GM23248 (cell line): ENCODE measurements at regions not wholly inside any gene's neighbourhood (a gene's known extent, or its start where the extent isn't known, plus 50 kb on each side); places are given as distances from the start of the nearest gene placed in this dataset.

Experiments used
- DNase-seq: peaks from one replicate; pipeline ENCODE4 v3.0.0-alpha.2; 2015
- H2AFZ ChIP-seq: fragments of 200-600 bp; sonication (generic); 2 replicates; pipeline ENCODE4 v1.6.1; 2016; ENCODE audit warnings: antibody characterized with exemption
- H3F3A ChIP-seq: fragments of 200-600 bp; sonication (generic); 2 replicates; pipeline ENCODE4 v1.6.1; 2016; ENCODE audit warnings: mild to moderate bottlenecking, antibody characterized with exemption, mixed run types; ENCODE audit not compliant: insufficient read depth
- H3K27ac ChIP-seq: fragments of 200-600 bp; sonication (generic); 2 replicates; pipeline ENCODE4 v1.5.1; 2016; ENCODE audit warnings: mild to moderate bottlenecking
- H3K27me3 ChIP-seq: fragments of 200-600 bp; sonication (generic); replicated peaks from 2 replicates; pipeline ENCODE4 v1.6.1; 2016; ENCODE audit warnings: mild to moderate bottlenecking; ENCODE audit not compliant: insufficient read depth
- H3K36me3 ChIP-seq: fragments of 200-600 bp; sonication (generic); 2 replicates; pipeline ENCODE4 v1.6.1; 2016; ENCODE audit warnings: low read depth, mild to moderate bottlenecking
- H3K4me1 ChIP-seq: fragments of 200-600 bp; sonication (generic); 2 replicates; pipeline ENCODE4 v1.6.1; 2016; ENCODE audit warnings: mild to moderate bottlenecking; ENCODE audit not compliant: insufficient read depth
- H3K4me2 ChIP-seq: fragments of 200-600 bp; sonication (generic); one replicate; pipeline ENCODE4 v1.6.1; 2016; ENCODE audit warnings: mild to moderate bottlenecking; ENCODE audit not compliant: unreplicated experiment
- H3K4me3 ChIP-seq: fragments of 200-600 bp; sonication (generic); 2 replicates; pipeline ENCODE4 v1.5.1; 2016; ENCODE audit warnings: mild to moderate bottlenecking
- H3K79me2 ChIP-seq: fragments of 200-600 bp; sonication (generic); 2 replicates; pipeline ENCODE4 v1.6.1; 2016; ENCODE audit warnings: mild to moderate bottlenecking; ENCODE audit not compliant: insufficient read depth
- H3K9ac ChIP-seq: fragments of 200-600 bp; sonication (generic); 2 replicates; pipeline ENCODE4 v1.6.1; 2016; ENCODE audit warnings: mild to moderate bottlenecking
- H3K9me2 ChIP-seq: fragments of 200-600 bp; sonication (generic); 2 replicates; pipeline ENCODE4 v1.6.1; 2016; ENCODE audit warnings: mixed run types, mild to moderate bottlenecking, moderate library complexity; ENCODE audit not compliant: insufficient read depth
- H3K9me3 ChIP-seq: fragments of 200-600 bp; sonication (generic); one replicate; pipeline ENCODE4 v1.6.1; 2017; ENCODE audit warnings: low read depth
- H4K20me1 ChIP-seq: fragments of 200-600 bp; sonication (generic); 2 replicates; pipeline ENCODE4 v1.6.0; 2016; ENCODE audit not compliant: insufficient read depth
- EZH2 ChIP-seq: fragments of 200-600 bp; sonication (generic); IDR thresholded peaks from 2 replicates; pipeline ENCODE4 v1.6.1; 2018; ENCODE audit warnings: antibody characterized with exemption, mild to moderate bottlenecking; ENCODE audit not compliant: insufficient read depth, poor library complexity, severe bottlenecking
- EZH2phosphoT487 ChIP-seq: fragments of 200-600 bp; sonication (generic); IDR thresholded peaks from 2 replicates; pipeline ENCODE4 v1.6.1; 2018; ENCODE audit warnings: antibody characterized with exemption, moderate library complexity, mild to moderate bottlenecking, low read depth; ENCODE audit not compliant: insufficient read depth
- WGBS, 2 experiments: methylation state at CpG; one replicate each; pipeline ENCODE4 v1.1.6; 2015 to 2017; ENCODE audit warnings: low lambda C conversion rate in 2 of 2, low coverage in 1 of 2; ENCODE audit errors: missing lambda C conversion rate in 2 of 2; 5-methylcytosine and 5-hydroxymethylcytosine counted together
- in situ Hi-C: fragments of 300-500 bp; cut with MboI; formaldehyde crosslinking; loops from 2 replicates; pipeline ENCODE4 v1.15.0; 2020

DNA sequence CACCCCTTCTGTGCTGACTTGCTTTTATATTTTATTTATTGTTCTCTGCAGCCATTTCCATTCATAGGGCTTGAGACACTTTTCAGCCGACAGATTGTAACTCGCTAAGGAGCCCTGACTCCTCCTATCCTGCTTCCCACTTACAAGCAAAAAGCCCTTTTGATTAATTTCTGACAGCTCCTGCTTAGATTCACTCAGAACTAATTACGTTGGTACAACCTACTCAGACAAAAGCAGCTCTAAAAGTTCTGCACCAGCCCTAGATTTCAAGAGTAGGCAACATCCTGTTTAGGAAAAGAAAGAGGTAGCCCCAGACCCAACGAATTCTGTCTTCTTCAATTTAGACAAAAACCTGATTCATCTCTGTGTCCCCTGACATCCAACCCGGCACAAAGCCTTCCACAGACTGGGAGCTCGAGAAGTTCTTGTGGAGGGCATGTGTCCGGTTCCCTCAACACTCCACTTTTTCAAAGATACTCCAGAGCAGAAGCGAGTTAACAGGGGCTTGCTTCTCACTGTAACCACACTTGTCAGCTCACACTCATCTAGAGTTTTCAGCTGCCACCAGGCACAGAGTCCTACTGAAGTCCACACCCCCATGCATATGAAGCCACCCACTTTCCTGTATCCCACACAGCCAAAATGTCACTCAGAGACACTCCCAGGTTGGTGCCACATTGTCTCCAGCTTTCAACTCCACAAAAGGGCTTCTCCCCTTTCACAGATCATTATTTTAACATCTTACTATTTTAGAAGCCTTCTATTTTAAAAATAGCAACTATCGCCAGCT, 113.6 kb upstream of the NFE2L3 start:
- H3K4me3 ChIP-seq, result no peak overlapping the region
- H3F3A ChIP-seq, result no peaks in the 10 kb centered on the region
- no peak overlapping the region for H3K27ac ChIP-seq
- DNase-seq, result no peak
- H3K4me2 ChIP-seq, result no peak overlapping the region
- no peaks in the 10 kb centered on the region for H4K20me1 ChIP-seq
- in situ Hi-C loops, result no loop called here
- TF ChIP-seq EZH2phosphoT487 (no peak), EZH2 (no peak)
- no peaks in the 10 kb centered on the region for H3K9me2 ChIP-seq
- no peak overlapping the region for H2AFZ ChIP-seq
- no peaks in the 10 kb centered on the region for H3K36me3 ChIP-seq
- no peaks in the 10 kb centered on the region for H3K9me3 ChIP-seq
- H3K79me2 ChIP-seq, result no peaks in the 10 kb centered on the region
- no peaks in the 10 kb centered on the region; the same call in 1 of the 2 replicates for H3K27me3 ChIP-seq
- H3K4me1 ChIP-seq, result no peaks in the 10 kb centered on the region
- WGBS, 2 experiments, result 6% methylated on average over 9 of the region's 9 CpGs
- no peak overlapping the region for H3K9ac ChIP-seq

DNA sequence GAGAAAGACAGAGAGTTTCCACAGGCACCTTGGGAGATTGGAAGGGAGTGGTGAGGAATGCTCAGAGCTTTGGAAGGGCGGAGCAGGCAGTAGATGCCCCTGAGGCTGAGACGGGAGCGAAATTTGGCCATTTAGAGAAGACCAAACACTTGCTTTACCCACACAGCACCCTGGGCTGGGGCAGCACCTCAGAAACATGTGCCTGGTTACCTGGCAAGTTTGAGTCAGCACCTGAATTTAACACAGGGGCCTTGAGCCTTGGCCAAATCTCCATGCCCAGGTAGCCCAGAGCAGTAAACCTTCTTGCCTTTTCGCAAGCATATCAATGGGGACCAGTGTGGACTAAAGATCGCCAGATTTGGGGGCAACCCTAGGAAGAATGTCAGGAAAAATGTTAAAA, 111.9 kb upstream of the NFE2L3 start:
- WGBS, 2 experiments, result 50 to 73% methylated on average over 5 of the region's 5 CpGs
- no peaks in the 10 kb centered on the region for H3K9me2 ChIP-seq
- TF ChIP-seq EZH2 (no peak), EZH2phosphoT487 (no peak)
- H3K79me2 ChIP-seq, result no peaks in the 10 kb centered on the region
- no peaks in the 10 kb centered on the region for H3F3A ChIP-seq
- no peaks in the 10 kb centered on the region for H3K9me3 ChIP-seq
- in situ Hi-C loops, result no loop called here
- no peak overlapping the region for H3K4me2 ChIP-seq
- H2AFZ ChIP-seq, result no peak overlapping the region
- H3K9ac ChIP-seq, result no peak overlapping the region
- H3K36me3 ChIP-seq, result no peaks in the 10 kb centered on the region
- no peaks in the 10 kb centered on the region for H3K4me1 ChIP-seq
- no peaks in the 10 kb centered on the region for H4K20me1 ChIP-seq
- no peak overlapping the region for H3K4me3 ChIP-seq
- no peak overlapping the region for H3K27ac ChIP-seq
- no peaks in the 10 kb centered on the region; the same call in 1 of the 2 replicates for H3K27me3 ChIP-seq
- no peak for DNase-seq

DNA sequence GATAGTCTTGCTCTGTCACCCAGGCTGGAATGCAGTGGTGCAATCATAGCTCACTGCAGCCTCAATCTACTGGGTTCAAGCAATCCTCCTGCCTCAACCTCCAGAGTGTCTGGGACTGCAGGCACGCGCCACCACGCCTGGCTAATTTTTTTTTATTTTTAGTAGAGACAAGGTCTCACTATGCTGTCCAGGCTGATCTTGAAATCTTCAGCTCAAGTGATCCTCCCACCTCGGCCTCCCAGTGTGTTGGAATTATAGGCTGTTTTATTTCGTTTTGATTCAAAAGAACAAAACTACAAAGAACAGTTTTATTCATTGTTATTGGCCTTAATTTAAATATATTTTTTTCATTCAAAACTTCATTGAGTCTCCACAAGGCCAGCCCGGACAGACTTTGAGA, 109.8 kb upstream of the NFE2L3 start:
- 56 to 59% methylated on average over 6 of the region's 6 CpGs for WGBS, 2 experiments
- TF ChIP-seq EZH2phosphoT487 (no peak), EZH2 (no peak)
- H3K27ac ChIP-seq, result no peak overlapping the region
- in situ Hi-C loops, result no loop called here
- H3K4me1 ChIP-seq, result no peaks in the 10 kb centered on the region
- H3K4me2 ChIP-seq, result no peak overlapping the region
- H2AFZ ChIP-seq, result no peak overlapping the region
- H3K79me2 ChIP-seq, result no peaks in the 10 kb centered on the region
- H3K36me3 ChIP-seq, result no peaks in the 10 kb centered on the region
- H3K4me3 ChIP-seq, result no peak overlapping the region
- DNase-seq, result no peak
- no peaks in the 10 kb centered on the region for H3K9me2 ChIP-seq
- H3F3A ChIP-seq, result no peaks in the 10 kb centered on the region
- H3K9me3 ChIP-seq, result no peaks in the 10 kb centered on the region
- H3K9ac ChIP-seq, result no peak overlapping the region
- no peaks in the 10 kb centered on the region; the same call in 1 of the 2 replicates for H3K27me3 ChIP-seq
- no peaks in the 10 kb centered on the region for H4K20me1 ChIP-seq

DNA sequence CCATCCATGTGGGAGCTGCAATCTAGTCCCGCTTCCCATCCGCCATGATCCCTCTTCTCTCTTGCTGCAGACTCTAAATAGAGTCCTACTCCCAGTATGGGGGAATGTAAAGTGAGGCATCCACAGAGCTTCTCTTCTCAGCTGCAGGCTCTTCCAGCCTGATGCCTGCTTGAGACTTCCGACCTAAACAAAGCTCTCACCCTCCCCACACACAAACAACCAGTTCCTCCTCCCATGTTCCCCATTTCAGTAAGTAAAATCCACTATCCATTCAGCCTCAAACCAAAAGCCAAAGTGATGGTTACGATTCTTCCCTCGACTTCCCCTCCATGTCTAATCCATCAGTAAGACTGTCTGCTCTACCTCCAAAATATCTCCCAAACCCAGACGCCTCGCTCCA, 108.2 kb upstream of the NFE2L3 start:
- Histone ChIP-seq H3K27me3 (no peaks in the 10 kb centered on the region; the same call in 1 of the 2 replicates), H4K20me1 (no peaks in the 10 kb centered on the region)

DNA sequence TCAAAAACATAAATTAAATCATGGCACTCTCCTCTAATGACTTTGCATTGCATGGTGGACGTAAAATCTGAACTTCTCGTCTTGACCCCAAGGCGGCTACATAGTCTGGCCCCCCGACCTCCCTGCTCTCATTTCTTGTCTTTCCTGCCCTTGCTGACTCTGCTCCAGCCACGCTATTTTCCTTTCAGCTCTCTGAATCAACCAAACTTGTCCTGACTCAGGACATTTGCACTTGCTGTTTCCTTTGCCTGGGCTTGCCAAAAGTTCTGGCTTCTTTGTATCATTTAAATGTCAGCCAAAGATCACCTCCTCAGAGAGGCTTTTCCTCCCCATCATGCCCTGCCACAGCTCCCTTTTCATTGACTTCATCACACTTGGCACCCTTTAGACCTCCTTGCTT, 107.7 kb upstream of the NFE2L3 start:
- WGBS, 2 experiments, result 47 to 50% methylated on average over 5 of the region's 5 CpGs
- no peak overlapping the region for H3K27ac ChIP-seq
- no peaks in the 10 kb centered on the region for H3K4me1 ChIP-seq
- H3K9ac ChIP-seq, result no peak overlapping the region
- TF ChIP-seq EZH2phosphoT487 (no peak), EZH2 (no peak)
- no peaks in the 10 kb centered on the region for H3K79me2 ChIP-seq
- H4K20me1 ChIP-seq, result no peaks in the 10 kb centered on the region
- H3K4me2 ChIP-seq, result no peak overlapping the region
- no peak overlapping the region for H2AFZ ChIP-seq
- no peaks in the 10 kb centered on the region for H3K36me3 ChIP-seq
- no peaks in the 10 kb centered on the region for H3K9me2 ChIP-seq
- DNase-seq, result no peak
- H3K4me3 ChIP-seq, result no peak overlapping the region
- no peaks in the 10 kb centered on the region for H3K9me3 ChIP-seq
- no peaks in the 10 kb centered on the region; the same call in 1 of the 2 replicates for H3K27me3 ChIP-seq
- in situ Hi-C loops, result no loop called here
- no peaks in the 10 kb centered on the region for H3F3A ChIP-seq

More for the DNA sequence above, 108.2 kb upstream of the NFE2L3 start:
- no peak overlapping the region for H3K4me2 ChIP-seq
- in situ Hi-C loops, result no loop called here
- no peak for DNase-seq
- no peaks in the 10 kb centered on the region for H3K36me3 ChIP-seq
- H3K9ac ChIP-seq, result no peak overlapping the region
- no peaks in the 10 kb centered on the region for H3K9me3 ChIP-seq
- no peaks in the 10 kb centered on the region for H3K4me1 ChIP-seq
- H3F3A ChIP-seq, result no peaks in the 10 kb centered on the region
- H3K4me3 ChIP-seq, result no peak overlapping the region
- H3K27ac ChIP-seq, result no peak overlapping the region
- H2AFZ ChIP-seq, result no peak overlapping the region
- no peaks in the 10 kb centered on the region for H3K79me2 ChIP-seq
- 62 to 74% methylated on average over 7 of the region's 7 CpGs for WGBS, 2 experiments
- TF ChIP-seq EZH2, result no peak
- no peak for TF ChIP-seq EZH2phosphoT487
- H3K9me2 ChIP-seq, result no peaks in the 10 kb centered on the region
